ENCODE measurements at regions not wholly inside any gene's neighbourhood (a gene's known extent, or its start where the extent isn't known, plus 50 kb on each side); places are given as distances from the start of the nearest gene placed in this dataset.
"Not testable (repeated sequence)": the region's sequence is repeated elsewhere in the genome, so short reads cannot be mapped to it uniquely, and the experiment has no call there.

- no peak for DNase-seq
Measured at GRCh38 chr12:66733321-66733720, 54.4 kb upstream of the GRIP1 start.

- no peak for DNase-seq
Measured at GRCh38 chr12:66733839-66734238, 55.0 kb upstream of the GRIP1 start.

GRCh38 chr12:66735275-66735674 lies 56.4 kb upstream of the GRIP1 start:
- DNase-seq = no peak

- DNase-seq = no peak
Measured at GRCh38 chr12:66736931-66737330, 58.1 kb upstream of the GRIP1 start.

GRCh38 chr12:66739266-66739665 lies 60.4 kb upstream of the GRIP1 start:
- DNase-seq = no peak

GRCh38 chr12:66739940-66740651 lies 61.2 kb upstream of the GRIP1 start:
- DNase-seq = no peak

GRCh38 chr12:66740732-66741131 lies 61.9 kb upstream of the GRIP1 start:
- no peak for DNase-seq

- DNase-seq = no peak
Measured at GRCh38 chr12:66741919-66742318, 63.0 kb upstream of the GRIP1 start.

- DNase-seq = no peak
Measured at GRCh38 chr12:66742508-66743367, 63.9 kb upstream of the GRIP1 start.

- DNase-seq = no peak
Measured at GRCh38 chr12:66744461-66744860, 65.6 kb upstream of the GRIP1 start.

- no peak for DNase-seq
Measured at GRCh38 chr12:66744956-66745383, 66.1 kb upstream of the GRIP1 start.

- DNase-seq = no peak
Measured at GRCh38 chr12:66746489-66747201, 67.8 kb upstream of the GRIP1 start.

- no peak for DNase-seq
Measured at GRCh38 chr12:66751432-66752113, 72.7 kb upstream of the GRIP1 start.

- no peak for DNase-seq
Measured at GRCh38 chr12:66753810-66754209, 74.9 kb upstream of the GRIP1 start.

- no peak for DNase-seq
Measured at GRCh38 chr12:66755727-66756395, 77.0 kb upstream of the GRIP1 start.

GRCh38 chr12:66756631-66757030 lies 77.8 kb upstream of the GRIP1 start:
- DNase-seq = no peak

- not testable (repeated sequence) for DNase-seq
Measured at GRCh38 chr12:66760122-66760521, 81.2 kb upstream of the GRIP1 start.

GRCh38 chr12:66763467-66763866 lies 84.6 kb upstream of the GRIP1 start:
- DNase-seq = no peak

- no peak for DNase-seq
Measured at GRCh38 chr12:66765204-66765603, 86.3 kb upstream of the GRIP1 start.

- no peak for DNase-seq
Measured at GRCh38 chr12:66767536-66767935, 88.7 kb upstream of the GRIP1 start.

- no peak for DNase-seq
Measured at GRCh38 chr12:66768293-66768692, 89.4 kb upstream of the GRIP1 start.

- DNase-seq = no peak
Measured at GRCh38 chr12:66774929-66775328, 96.1 kb upstream of the GRIP1 start.
